ENCODE measurements at regions not wholly inside any gene's neighbourhood (a gene's known extent, or its start where the extent isn't known, plus 50 kb on each side); places are given as distances from the start of the nearest gene placed in this dataset.

- DNase-seq, result peak; percentile 85
Measured at GRCh38 chr6:113120582-113121285, 736.4 kb upstream of the MARCKS start.

DNA sequence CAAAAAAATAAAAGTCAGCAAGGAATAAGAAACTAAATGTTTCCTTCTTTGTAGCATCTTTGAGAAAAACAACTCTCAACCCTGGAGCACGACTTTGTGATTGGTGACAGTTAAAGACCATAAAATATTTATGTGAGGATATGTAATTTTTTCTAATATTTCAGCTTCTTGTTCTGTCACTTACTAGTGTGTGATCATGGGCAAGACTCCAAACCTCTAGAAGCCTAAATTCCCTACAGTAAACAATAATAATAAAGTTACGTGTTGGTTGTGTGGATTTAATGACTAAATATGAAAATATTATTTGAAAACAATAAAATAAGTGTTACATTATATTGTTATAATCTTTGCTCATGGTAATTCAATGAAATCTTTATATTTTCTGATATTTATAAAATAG is 735.6 kb upstream of the MARCKS start:
- DNase-seq, result no peak

DNA sequence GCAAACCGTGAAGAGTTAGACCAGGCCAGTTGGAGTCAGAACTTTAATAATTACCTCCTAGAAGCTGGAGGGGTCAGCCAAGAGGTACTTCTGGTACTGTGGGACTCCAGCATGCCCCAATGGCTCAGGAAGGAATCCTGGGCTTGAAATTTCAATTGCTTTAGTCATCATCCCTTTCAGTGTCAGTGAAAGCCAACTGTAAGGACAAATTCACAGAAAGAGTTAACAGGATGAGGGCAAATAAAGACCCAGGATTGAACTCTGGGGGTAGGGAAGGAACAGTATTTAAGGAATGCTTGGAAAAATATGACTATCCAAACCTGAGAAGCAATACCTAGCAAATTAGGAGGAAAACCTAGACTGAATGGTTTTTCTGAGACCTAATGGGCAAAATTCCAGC is 735.1 kb upstream of the MARCKS start:
- DNase-seq, result no peak

DNA sequence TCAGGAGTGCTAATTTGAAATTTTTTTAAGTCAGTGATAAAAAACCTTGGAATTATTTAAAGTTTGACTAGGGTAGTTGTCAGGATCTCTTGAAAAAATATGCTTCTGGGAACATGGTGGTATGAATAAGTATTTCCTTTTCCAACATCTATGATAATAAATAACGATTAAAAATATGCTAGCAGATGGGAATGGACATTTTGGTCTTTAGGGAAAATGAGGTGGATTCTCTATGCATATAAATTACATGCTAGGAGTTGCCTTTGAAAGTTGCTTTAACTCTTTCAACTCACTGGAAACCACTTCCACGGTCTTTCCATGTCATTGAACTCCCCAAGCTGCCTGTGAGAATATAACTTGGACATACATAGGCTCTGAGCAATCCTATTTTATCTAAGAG is 731.5 kb upstream of the MARCKS start:
- DNase-seq, result no peak

- no peak for DNase-seq
Measured at GRCh38 chr6:113127786-113128419, 729.2 kb upstream of the MARCKS start.

DNA sequence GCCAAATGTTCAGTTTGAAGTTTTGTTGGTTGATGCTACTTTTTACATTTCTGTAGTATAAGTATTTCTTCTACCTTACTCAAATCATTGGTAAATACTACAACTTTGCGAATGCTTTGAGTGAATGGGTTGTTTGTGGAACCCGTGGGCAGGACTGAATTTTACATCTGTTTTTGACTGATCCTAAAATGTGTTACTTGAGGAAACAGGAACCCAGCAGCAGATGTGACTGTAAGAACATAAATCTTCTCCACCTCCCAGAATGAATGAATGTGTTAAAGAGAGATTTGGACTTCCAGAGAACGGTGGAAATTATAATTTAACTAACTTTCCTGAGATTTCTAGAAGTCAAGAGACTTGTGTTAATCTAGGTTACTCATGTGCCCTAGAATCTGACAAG is 728.5 kb upstream of the MARCKS start:
- no peak for DNase-seq

DNA sequence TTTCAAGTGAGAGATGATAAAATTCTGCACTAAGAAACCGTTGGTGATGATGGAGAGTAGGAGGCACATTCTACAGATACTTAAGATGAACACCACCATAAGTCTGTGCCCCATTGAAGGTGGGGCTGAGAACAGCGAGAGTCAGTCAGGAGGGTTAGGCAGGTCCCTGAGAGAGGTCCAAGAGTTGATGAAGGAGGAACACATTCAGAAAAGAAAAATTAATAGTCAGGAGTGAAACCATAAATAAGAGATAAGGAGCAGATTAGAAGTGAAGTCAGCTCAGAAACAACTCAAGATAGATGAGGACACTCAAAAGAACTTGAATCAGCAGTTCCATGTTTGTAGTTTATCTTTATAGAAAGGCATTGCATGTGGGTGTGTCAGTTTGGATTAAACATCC is 727.2 kb upstream of the MARCKS start:
- no peak for DNase-seq

DNA sequence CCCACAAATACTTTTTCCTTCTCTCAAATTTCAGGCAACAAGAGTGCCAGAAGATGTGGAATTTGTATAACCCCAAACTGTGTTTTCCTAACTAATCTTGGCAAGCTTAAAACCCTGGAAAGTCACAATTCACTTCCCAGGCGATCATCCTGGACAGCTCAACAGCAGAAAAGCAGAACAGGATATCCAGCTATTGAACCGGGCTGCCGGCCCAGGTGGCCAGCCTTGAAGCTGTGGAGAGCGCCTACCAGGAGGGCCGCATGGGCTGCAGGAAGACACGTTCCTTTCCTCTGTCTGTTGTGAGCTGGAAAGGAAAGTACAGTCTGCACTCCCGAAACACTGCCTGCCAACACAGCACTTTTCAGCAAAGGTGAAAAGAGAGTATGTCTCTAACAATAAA is 719.7 kb upstream of the MARCKS start:
- DNase-seq, result no peak

DNA sequence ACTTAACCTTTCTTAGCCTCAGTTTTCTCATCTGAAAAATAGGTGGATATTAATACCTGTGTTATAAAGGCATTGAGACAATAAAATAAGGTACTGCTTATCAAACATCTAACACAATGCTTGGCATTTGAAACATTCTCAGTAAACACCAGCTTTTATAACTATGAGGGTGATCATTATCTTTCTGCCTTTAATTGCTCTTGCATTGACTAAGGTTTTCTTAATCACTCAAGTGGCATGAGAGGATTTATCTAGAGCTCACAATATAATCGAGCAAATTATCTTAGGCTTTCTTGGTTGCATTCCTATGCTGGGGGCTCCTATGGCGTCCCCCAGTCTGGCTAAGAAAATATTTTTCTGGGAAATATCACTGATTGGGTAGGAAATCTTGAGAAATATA is 716.4 kb upstream of the MARCKS start:
- no peak for DNase-seq

- DNase-seq, result no peak
Measured at GRCh38 chr6:113141901-113142300, 715.2 kb upstream of the MARCKS start.

DNA sequence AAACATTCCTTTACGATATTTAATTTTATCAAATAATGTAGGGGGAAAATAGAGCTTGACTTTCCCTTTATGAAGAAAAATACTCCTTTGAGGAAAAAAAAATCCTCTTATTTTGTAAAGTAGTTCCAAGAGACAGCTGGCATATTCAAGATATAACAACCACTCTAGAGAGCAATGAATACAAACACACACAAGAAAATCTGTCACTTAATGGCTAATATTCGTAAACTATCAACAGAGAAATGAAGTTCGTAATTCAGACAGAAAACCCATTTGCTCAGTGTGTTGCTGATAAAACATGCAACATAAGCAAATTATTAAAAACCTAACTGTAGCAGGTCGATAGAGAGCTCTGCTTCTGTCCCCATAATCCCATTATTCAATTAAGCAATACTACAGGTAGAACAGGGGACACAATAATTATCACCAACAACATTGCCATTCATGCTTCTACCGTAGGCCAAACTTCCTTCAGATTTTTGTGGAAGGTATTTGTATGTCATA is 714.4 kb upstream of the MARCKS start:
- DNase-seq, result no peak

DNA sequence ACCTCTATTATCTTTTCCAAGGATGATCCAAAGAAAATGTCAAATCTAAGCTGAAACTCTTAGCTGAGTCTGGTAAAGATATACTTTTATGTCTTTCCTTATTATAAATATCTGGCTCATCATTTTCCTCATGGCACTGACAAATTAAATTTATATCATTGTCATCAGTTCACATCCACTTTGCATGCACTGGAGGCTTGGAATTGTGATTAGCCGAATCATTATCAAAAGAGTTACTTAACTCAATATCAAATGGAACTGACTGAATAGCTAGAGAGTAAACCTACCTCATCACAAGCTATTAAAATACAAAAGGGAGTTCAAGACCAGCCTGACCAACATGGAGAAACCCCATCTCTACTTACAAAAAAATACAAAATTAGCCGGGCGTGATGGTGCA is 713.9 kb upstream of the MARCKS start:
- no peak for DNase-seq

GRCh38 chr6:113144117-113144516 is 713.0 kb upstream of the MARCKS start:
- no peak for DNase-seq

GRCh38 chr6:113146878-113147277 is 710.3 kb upstream of the MARCKS start:
- DNase-seq, result no peak

GRCh38 chr6:113147544-113147943 is 709.6 kb upstream of the MARCKS start:
- peak; percentile 47 for DNase-seq

DNA sequence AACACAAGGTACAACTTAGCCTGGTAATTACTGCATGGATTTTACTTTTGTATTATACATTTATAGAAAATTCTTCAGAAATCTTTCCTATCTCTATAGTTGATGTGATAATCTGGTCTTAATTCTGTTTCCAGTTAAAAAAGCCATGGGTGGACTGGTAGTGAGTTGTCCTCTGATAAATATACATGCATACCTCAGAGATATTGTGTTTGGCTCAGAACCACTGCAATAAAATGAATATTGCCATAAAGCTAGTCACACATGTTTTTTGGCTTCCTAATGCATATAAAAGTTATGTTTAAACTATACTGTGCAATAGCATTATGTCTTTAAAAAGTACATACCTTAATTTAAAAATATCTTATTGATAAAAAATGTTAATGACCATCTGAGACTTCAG is 708.6 kb upstream of the MARCKS start:
- DNase-seq, result no peak

- peak; percentile 8 for DNase-seq
Measured at GRCh38 chr6:113149511-113149910, 707.6 kb upstream of the MARCKS start.

DNA sequence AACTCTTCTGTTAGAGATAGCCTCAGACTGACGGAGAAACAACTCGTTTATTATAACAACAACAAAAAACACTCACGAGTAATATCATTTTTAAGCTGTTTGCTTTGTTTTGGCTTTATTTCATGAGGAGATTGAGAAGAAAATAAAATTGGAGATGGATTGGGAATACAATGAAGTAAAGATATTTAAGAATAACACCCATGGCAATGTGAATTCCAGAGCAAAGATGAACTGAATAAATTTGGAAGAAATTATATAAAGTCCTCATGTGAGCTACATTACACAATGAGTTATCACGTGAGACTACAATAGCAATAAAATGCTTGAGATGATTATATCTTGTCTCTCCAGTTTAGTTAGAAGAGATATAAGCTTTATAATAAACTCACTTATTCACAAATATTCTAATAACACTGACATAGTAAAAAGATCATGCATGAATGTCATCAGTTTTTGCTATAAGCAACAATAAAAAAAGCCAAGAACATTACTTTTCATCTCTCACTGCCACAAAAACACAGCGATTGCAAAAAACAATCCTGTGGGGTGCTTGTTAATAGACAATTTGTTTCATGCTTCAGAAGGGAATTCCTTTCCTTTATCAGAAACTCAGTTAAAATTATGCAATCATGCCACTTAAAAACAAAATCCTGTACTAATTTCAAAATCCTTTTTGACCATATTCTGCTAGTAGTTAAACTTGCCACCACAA is 696.7 kb upstream of the MARCKS start:
- DNase-seq, result no peak

GRCh38 chr6:113161018-113161315 is 696.2 kb upstream of the MARCKS start:
- no peak for DNase-seq

DNA sequence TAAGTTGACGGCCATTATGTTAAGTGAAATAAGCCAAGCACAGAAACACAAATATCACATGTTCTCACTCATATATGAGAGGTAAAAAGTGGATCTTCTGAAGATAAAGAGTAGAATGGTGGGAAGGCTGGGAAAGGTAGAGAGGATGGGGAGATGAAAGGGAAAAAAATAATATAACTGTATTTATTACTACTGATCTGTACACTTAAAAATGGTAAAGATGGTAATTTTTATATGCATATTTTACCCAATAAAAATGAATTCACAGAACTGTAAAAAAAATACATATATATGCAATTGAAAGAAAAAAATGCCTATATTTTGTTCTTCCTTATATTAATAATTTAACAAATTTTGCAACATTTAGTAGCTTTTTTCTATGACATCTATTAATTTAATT is 694.4 kb upstream of the MARCKS start:
- DNase-seq, result no peak

- no peak for DNase-seq
Measured at GRCh38 chr6:113168057-113168456, 689.1 kb upstream of the MARCKS start.

DNA sequence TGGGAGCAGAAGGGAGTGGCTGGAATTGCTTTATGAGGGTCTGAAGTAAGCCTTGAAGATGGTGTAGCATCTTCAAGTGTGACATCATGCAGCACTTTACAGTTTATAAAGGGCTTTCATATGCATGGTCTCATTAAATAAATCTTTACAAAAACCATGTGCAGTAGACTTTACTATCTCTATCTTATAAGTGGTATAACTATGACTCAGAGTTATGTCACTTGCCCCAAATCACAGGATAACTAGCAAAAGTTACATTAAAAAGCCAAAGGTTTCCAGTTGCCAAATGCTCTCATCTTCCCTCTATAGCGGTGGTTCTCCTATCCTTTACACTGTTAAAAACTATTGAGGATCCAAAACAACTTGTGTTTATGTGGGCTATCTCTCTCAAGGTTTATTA is 687.7 kb upstream of the MARCKS start:
- DNase-seq, result no peak

- DNase-seq, result no peak
Measured at GRCh38 chr6:113170454-113170853, 686.7 kb upstream of the MARCKS start.

DNA sequence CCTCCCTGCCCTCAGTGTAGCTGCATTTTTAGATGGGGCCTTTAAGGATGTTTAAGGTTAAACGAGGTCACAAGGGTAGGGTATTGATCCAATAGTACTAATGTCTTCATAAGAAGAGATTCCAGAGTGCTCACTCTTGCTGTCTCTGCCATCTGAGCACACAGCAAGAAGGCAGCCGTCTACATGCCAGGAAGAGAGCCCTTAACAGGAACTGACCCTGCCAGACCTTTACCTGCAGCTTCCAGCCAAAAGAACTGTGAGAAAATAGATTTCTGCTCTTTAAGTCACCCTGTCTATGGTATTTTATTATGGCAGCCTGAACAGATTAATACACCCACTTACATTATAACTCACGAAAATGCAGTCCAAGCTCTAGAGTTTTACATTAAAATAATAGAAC is 685.3 kb upstream of the MARCKS start:
- no peak for DNase-seq

Data from MV-4-11 (cell line).